ENCODE measurements at regions not wholly inside any gene's neighbourhood (a gene's known extent, or its start where the extent isn't known, plus 50 kb on each side); places are given as distances from the start of the nearest gene placed in this dataset.

DNA sequence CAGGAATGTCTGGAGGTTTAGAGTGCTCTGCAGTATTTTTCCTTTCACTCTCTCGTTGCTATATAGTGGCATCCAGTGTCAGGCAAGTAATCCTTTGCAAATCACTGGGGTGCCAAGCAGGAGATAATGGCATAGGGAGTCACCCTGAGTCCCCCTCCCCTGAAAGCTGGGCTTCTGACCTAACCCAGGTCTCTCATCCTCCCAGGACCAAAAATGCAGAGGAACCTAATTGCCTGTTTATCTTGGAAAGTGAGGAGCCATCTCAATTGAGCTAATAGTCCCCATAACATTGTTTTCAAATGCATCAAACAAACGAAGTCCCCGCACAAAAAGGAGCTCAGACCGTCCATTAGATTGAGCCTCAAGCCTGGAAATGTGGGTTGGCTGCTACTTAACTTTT lies 368.0 kb upstream of the IRX2 start:
- H3K4me2 ChIP-seq (replicated peaks; ENCODE audit: low read depth, low read length, poor library complexity, severe bottlenecking) = no peak overlapping the region
- H3K4me1 ChIP-seq (ENCODE audit: control insufficient read depth in 2 of 2, insufficient read depth in 2 of 2, low read length in 2 of 2) = no peaks in the 10 kb centered on the region
- no peaks in the 10 kb centered on the region for H3K4me1 Mint-ChIP-seq
- H3K9ac ChIP-seq (ENCODE audit: low read length) = no peak overlapping the region
- POLR2A ChIA-PET = no interaction called here
- ATAC-seq (ENCODE audit: low read depth) (no peak), DNase-seq (no peak)
- no peaks in the 10 kb centered on the region for H3K79me2 ChIP-seq (ENCODE audit: control insufficient read depth, insufficient read depth, low read length)
- H3K27me3 Mint-ChIP-seq = peaks cover 30% of the 10 kb centered on the region
- no peak for TF ChIP-seq EZH2 (IDR thresholded peaks at IDR 0.05; ENCODE audit: borderline replicate concordance, insufficient read depth, low read depth, low read length, poor library complexity, severe bottlenecking)
- TF ChIP-seq, protein P1, sequence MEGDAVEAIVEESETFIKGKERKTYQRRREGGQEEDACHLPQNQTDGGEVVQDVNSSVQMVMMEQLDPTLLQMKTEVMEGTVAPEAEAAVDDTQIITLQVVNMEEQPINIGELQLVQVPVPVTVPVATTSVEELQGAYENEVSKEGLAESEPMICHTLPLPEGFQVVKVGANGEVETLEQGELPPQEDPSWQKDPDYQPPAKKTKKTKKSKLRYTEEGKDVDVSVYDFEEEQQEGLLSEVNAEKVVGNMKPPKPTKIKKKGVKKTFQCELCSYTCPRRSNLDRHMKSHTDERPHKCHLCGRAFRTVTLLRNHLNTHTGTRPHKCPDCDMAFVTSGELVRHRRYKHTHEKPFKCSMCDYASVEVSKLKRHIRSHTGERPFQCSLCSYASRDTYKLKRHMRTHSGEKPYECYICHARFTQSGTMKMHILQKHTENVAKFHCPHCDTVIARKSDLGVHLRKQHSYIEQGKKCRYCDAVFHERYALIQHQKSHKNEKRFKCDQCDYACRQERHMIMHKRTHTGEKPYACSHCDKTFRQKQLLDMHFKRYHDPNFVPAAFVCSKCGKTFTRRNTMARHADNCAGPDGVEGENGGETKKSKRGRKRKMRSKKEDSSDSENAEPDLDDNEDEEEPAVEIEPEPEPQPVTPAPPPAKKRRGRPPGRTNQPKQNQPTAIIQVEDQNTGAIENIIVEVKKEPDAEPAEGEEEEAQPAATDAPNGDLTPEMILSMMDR (IDR thresholded peaks at IDR 0.05) = no peak
- H2AFZ ChIP-seq (ENCODE audit: insufficient read depth, low read depth, low read length, poor library complexity, severe bottlenecking) = no peak overlapping the region
- H3K36me3 ChIP-seq (replicated peaks in 1 of 2; ENCODE audit: control extremely low read depth in 1 of 2, control insufficient read depth in 1 of 2, extremely low read depth in 1 of 2, insufficient read depth in 2 of 2, low read length in 1 of 2) = no peaks in the 10 kb centered on the region
- H3K9me3 Mint-ChIP-seq (ENCODE audit: insufficient read depth) = no peaks in the 10 kb centered on the region
- H3K9me3 ChIP-seq (ENCODE audit: control extremely low read depth in 1 of 3, control insufficient read depth in 2 of 3, insufficient read depth in 1 of 3, low read length in 2 of 3) = peaks cover 0 to 16% (median 0%) of the 10 kb centered on the region in 3 donors
- intact Hi-C loops (cut with micrococcal nuclease) = no loop called here
- peaks cover 0 to 10% (median 1%) of the 10 kb centered on the region in 4 experiments for H3K27me3 ChIP-seq (replicated peaks in 1 of 4; ENCODE audit: control extremely low read depth in 1 of 4, control insufficient read depth in 3 of 4, insufficient read depth in 4 of 4, low read length in 3 of 4)
- CTCF ChIA-PET = no interaction called here
- no peak overlapping the region for H3K27ac ChIP-seq (ENCODE audit: low read length in 2 of 2)
- no peak overlapping the region for H3K27ac Mint-ChIP-seq
- 22% methylated on average over 3 of the region's 4 CpGs for WGBS (ENCODE audit: insufficient coverage)
- H3K4me3 Mint-ChIP-seq = no peak overlapping the region
- no peak overlapping the region for H3K4me3 ChIP-seq (ENCODE audit: control extremely low read depth in 1 of 5, extremely low read depth in 1 of 5, insufficient read depth in 1 of 5, low read depth in 2 of 5, low read length in 4 of 5)
- H4K20me1 ChIP-seq (ENCODE audit: control insufficient read depth, insufficient read depth, low read length, poor library complexity, severe bottlenecking) = no peaks in the 10 kb centered on the region

DNA sequence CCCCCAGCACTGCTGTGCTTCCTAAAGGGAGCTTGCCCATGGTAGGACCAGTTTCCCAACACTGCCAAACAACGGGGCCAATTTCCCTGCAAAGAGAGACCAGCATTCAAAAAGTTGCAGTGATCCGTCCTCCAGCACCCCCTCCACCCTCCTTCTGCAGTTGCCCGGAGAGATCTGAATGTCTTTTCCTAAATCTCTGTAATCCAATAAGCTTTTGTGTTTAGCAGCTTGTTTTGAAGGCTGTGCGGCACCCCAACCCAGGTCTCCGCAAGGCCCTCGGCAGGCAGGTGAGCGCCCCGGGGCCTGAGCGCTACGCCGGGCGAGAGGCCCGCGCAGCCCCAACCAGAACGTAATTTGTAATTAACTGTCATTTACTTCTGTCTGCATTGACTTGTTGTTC lies 366.9 kb upstream of the IRX2 start:
- CTCF ChIA-PET = no interaction called here
- no peak overlapping the region for H3K27ac ChIP-seq (ENCODE audit: low read length in 2 of 2)

More for the DNA sequence above, 366.9 kb upstream of the IRX2 start:
- Histone ChIP-seq H3K9me3 (ENCODE audit: control extremely low read depth in 1 of 3, control insufficient read depth in 2 of 3, insufficient read depth in 1 of 3, low read length in 2 of 3) (peaks cover 0 to 23% (median 0%) of the 10 kb centered on the region in 3 donors), H3K4me2 (replicated peaks; ENCODE audit: low read depth, low read length, poor library complexity, severe bottlenecking) (no peak overlapping the region), H3K4me3 (ENCODE audit: control extremely low read depth in 1 of 5, extremely low read depth in 1 of 5, insufficient read depth in 1 of 5, low read depth in 2 of 5, low read length in 4 of 5) (no peak overlapping the region), H3K4me1 (ENCODE audit: control insufficient read depth in 2 of 2, insufficient read depth in 2 of 2, low read length in 2 of 2) (no peaks in the 10 kb centered on the region), H4K20me1 (ENCODE audit: control insufficient read depth, insufficient read depth, low read length, poor library complexity, severe bottlenecking) (no peaks in the 10 kb centered on the region), H3K27me3 (replicated peaks in 1 of 4; ENCODE audit: control extremely low read depth in 1 of 4, control insufficient read depth in 3 of 4, insufficient read depth in 4 of 4, low read length in 3 of 4) (peaks cover 0 to 10% (median 1%) of the 10 kb centered on the region in 4 experiments), H3K79me2 (ENCODE audit: control insufficient read depth, insufficient read depth, low read length) (no peaks in the 10 kb centered on the region), H3K9ac (ENCODE audit: low read length) (no peak overlapping the region), H2AFZ (ENCODE audit: insufficient read depth, low read depth, low read length, poor library complexity, severe bottlenecking) (no peak overlapping the region), H3K36me3 (replicated peaks in 1 of 2; ENCODE audit: control extremely low read depth in 1 of 2, control insufficient read depth in 1 of 2, extremely low read depth in 1 of 2, insufficient read depth in 2 of 2, low read length in 1 of 2) (no peaks in the 10 kb centered on the region)
- ATAC-seq (ENCODE audit: low read depth) (no peak), DNase-seq (no peak)
- TF ChIP-seq, protein P1 (IDR thresholded peaks at IDR 0.05) = no peak
- TF ChIP-seq EZH2 (IDR thresholded peaks at IDR 0.05; ENCODE audit: borderline replicate concordance, insufficient read depth, low read depth, low read length, poor library complexity, severe bottlenecking) = no peak
- H3K4me1 Mint-ChIP-seq = no peaks in the 10 kb centered on the region
- H3K27me3 Mint-ChIP-seq = peaks cover 30% of the 10 kb centered on the region
- H3K27ac Mint-ChIP-seq = no peak overlapping the region
- 33% methylated on average over 7 of the region's 15 CpGs for WGBS (ENCODE audit: insufficient coverage)
- intact Hi-C loops (cut with micrococcal nuclease) = no loop called here
- no peaks in the 10 kb centered on the region for H3K9me3 Mint-ChIP-seq (ENCODE audit: insufficient read depth)
- POLR2A ChIA-PET = no interaction called here
- H3K4me3 Mint-ChIP-seq = no peak overlapping the region
